OCI-M2 (cell line): ENCODE measurements at regions not wholly inside any gene's neighbourhood (a gene's known extent, or its start where the extent isn't known, plus 50 kb on each side); places are given as distances from the start of the nearest gene placed in this dataset.
A peak's percentile ranks its signal among the peaks of the same experiment; 100 is the strongest.
"Not testable (repeated sequence)": the region's sequence is repeated elsewhere in the genome, so short reads cannot be mapped to it uniquely, and the experiment has no call there.

ENCODE experiments used
- DNase-seq: peaks from one replicate; lab custom pipeline; 2025; ENCODE audit not compliant: unreplicated experiment; lab: John Stamatoyannopoulos, UW

- DNase-seq = not testable (repeated sequence)
Observed at GRCh38 chr3:75840160-75840559, 54.8 kb upstream of the ZNF717 start.

GRCh38 chr3:75850301-75851008, 65.1 kb upstream of the ZNF717 start:
- DNase-seq = not testable (repeated sequence)

DNA sequence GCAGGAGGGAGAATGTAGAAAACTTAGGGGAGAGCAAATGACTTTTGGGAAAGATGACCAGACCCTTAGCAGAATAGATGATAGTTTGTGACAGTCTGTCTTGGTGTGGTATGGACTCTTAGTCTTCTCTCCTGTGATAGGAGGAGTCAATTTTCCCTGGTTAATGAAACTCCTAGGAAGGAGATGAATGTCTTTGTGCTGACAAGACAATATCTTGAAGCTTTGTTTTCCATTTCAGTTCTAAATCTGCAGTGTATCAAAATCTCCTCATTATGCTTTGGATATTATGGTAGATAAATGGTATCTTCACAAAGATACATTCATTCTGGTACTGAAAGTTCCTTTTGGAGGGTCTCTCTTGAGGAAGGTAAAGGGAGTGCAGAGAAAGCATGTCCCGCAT, 77.8 kb upstream of the ZNF717 start:
- DNase-seq = no peak

GRCh38 chr3:75863878-75864277, 78.5 kb upstream of the ZNF717 start:
- DNase-seq = no peak

DNA sequence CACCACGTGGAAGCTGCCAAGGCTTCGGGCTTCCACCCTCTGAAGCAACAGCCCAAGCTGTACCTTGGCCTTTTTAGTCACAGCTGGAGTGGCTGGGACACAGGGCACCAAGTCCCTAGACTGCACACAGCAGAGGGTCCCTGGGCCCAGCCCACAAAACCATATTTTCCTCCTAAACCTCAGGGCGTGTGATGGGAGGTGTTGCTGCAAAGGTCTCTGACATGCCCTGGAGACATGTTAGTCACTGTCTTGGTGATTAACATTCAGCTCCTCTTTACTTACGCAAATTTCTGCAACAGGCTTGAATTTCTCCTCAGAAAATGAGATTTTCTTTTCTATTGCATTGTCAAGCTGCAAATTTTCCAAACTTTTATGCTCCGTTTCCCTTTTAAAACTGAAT, 98.4 kb upstream of the ZNF717 start:
- DNase-seq = not testable (repeated sequence)

DNA sequence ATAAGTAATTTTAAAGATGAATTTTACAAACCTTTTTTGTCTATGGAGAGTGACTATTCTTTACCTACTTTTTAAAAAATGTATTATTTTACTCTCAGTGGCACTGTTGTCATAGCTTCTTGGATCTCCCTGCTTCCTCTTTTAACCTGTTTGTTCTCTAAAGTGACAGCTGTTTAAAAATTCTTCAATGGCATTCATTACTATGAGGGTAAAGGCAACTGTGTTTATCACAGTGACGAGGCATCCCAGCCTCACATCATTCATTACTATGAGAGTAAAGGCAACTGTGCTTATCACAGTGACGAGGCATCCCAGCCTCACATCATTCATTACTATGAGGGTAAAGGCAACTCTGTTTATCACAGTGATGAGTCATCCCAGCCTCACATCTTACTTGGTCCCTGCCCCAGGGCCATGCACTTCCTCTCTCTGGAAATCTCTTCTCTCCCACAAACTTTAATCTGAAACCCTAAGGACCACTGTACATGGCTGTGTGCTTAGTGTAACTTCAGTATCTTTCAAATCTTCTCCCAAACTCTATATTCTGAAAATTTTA, 101.7 kb upstream of the ZNF717 start:
- DNase-seq = no peak

- no peak for DNase-seq
Observed at GRCh38 chr3:75894234-75894633, 108.9 kb upstream of the ZNF717 start.

DNA sequence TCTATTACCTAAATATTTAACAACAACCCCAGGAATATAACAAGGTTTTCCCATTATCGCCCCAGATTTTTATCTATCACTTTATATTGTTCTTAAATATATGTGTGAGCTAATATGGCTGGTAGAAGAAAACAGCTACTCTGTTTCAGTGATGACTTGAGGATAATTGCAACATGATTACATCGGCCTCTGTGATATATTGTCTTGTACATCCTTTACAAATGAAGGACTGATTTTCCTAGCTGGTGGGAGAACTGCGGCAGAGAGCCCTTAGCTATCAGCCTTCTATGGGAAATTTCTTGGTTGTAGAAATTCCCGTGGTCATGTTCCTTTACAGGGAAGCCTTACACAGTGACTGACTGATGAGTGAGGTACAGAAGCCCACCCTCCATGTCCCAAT, 110.9 kb upstream of the ZNF717 start:
- no peak for DNase-seq

GRCh38 chr3:75901446-75901845, 116.1 kb upstream of the ZNF717 start:
- DNase-seq = not testable (repeated sequence)

GRCh38 chr3:75906555-75907112, 121.3 kb upstream of the ZNF717 start:
- peak; percentile 15 for DNase-seq

GRCh38 chr3:75913800-75914350, 128.5 kb upstream of the ZNF717 start:
- DNase-seq = no peak

- DNase-seq = not testable (repeated sequence)
Observed at GRCh38 chr3:75914741-75915140, 129.4 kb upstream of the ZNF717 start.

GRCh38 chr3:75938921-75939320, 153.6 kb upstream of the ZNF717 start:
- no peak for DNase-seq

GRCh38 chr3:75951941-75952340, 166.6 kb upstream of the ZNF717 start:
- DNase-seq = no peak

GRCh38 chr3:75960031-75960430, 174.7 kb upstream of the ZNF717 start:
- DNase-seq = not testable (repeated sequence)

- DNase-seq = not testable (repeated sequence)
Observed at GRCh38 chr3:75962054-75962453, 176.7 kb upstream of the ZNF717 start.

- no peak for DNase-seq
Observed at GRCh38 chr3:75967071-75967470, 181.7 kb upstream of the ZNF717 start.

GRCh38 chr3:75978686-75979085, 193.3 kb upstream of the ZNF717 start:
- DNase-seq = no peak

GRCh38 chr3:75981401-75981800, 196.1 kb upstream of the ZNF717 start:
- DNase-seq = no peak

GRCh38 chr3:75982151-75982550, 196.8 kb upstream of the ZNF717 start:
- DNase-seq = no peak

- no peak for DNase-seq
Observed at GRCh38 chr3:75983111-75983510, 197.8 kb upstream of the ZNF717 start.

DNA sequence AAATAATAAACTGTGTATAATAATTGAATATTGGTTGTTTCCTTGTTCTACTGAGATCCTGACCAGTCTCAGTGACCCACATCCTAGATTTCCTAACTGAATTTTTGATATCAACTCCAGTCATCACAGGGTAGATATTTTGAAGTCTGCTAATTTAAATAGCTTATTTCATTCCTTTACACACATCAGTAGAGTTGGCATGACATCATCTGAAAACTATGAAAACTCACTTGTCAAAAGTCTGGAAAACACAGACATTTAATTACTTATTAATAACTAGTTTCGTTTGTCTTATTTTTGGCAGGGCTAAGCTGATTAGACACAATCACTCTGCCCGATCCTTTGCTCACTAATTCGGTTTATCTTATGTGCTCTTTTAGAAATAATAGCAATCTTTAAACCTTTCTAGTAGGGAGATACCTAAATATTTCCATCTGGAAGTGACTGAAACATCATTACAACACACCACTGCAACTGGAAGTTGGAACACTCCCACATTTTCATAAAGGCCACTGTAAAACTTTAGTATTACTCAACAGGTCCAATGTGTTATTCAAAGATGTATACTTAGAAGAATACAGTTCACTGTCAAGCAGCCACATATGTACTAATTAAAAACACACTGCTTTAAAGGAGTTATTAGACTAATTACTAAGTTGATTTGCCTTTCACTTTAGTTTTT, 198.4 kb upstream of the ZNF717 start:
- no peak for DNase-seq
